Mesenchymal stem cell (in vitro differentiated cells and primary cell): ENCODE measurements at regions not wholly inside any gene's neighbourhood (a gene's known extent, or its start where the extent isn't known, plus 50 kb on each side); places are given as distances from the start of the nearest gene placed in this dataset.

Experiments
- DNase-seq: peaks from one replicate; pipeline ENCODE4 v3.0.0-alpha.2; 2013
- H2AFZ ChIP-seq: one replicate; pipeline ENCODE4 v1.6.1; 2013; ENCODE audit warnings: low read depth, mild to moderate bottlenecking, control low read depth, inconsistent platforms, low read length, moderate library complexity
- H2AK5ac ChIP-seq: 2 replicates; pipeline ENCODE4 v1.6.1; 2013; ENCODE audit warnings: low read length, moderate library complexity, mild to moderate bottlenecking, inconsistent platforms; ENCODE audit not compliant: severe bottlenecking
- H2BK120ac ChIP-seq: one replicate; pipeline ENCODE4 v1.6.1; 2013; ENCODE audit warnings: low read depth, mild to moderate bottlenecking, inconsistent platforms, low read length, moderate library complexity
- H2BK12ac ChIP-seq, 2 experiments: one replicate each; pipeline ENCODE4 v1.6.1; 2013; ENCODE audit warnings: inconsistent platforms in 2 of 2, low read length in 2 of 2, mild to moderate bottlenecking in 2 of 2, moderate library complexity in 2 of 2, control low read depth in 1 of 2
- H2BK15ac ChIP-seq: one replicate; pipeline ENCODE4 v1.6.1; 2013; ENCODE audit warnings: mild to moderate bottlenecking, low read depth, inconsistent platforms; ENCODE audit not compliant: poor library complexity, severe bottlenecking
- H2BK5ac ChIP-seq: 2 replicates; pipeline ENCODE4 v1.6.1; 2013; ENCODE audit warnings: low read depth, mild to moderate bottlenecking, low read length, control low read depth, inconsistent platforms; ENCODE audit not compliant: poor library complexity, severe bottlenecking
- H3K14ac ChIP-seq, 2 experiments: one replicate each; pipeline ENCODE4 v1.6.1; 2013; ENCODE audit warnings: inconsistent platforms in 2 of 2, low read length in 2 of 2, control low read depth in 1 of 2, mild to moderate bottlenecking in 1 of 2, moderate library complexity in 1 of 2
- H3K18ac ChIP-seq, 2 experiments: one replicate each; pipeline ENCODE4 v1.6.1; 2013; ENCODE audit warnings: inconsistent platforms in 2 of 2, low read length in 2 of 2, control low read depth in 1 of 2, low read depth in 1 of 2, mild to moderate bottlenecking in 1 of 2
- H3K23ac ChIP-seq, 2 experiments: one replicate each; pipeline ENCODE4 v1.6.1; 2013; ENCODE audit warnings: inconsistent platforms in 2 of 2, low read length in 2 of 2, mild to moderate bottlenecking in 2 of 2, moderate library complexity in 2 of 2, control low read depth in 1 of 2
- H3K27ac ChIP-seq: 2 replicates; pipeline ENCODE4 v1.5.1; 2013; ENCODE audit warnings: mild to moderate bottlenecking, moderate library complexity, low read length, control low read depth, inconsistent platforms; ENCODE audit not compliant: poor library complexity, severe bottlenecking
- H3K27me3 ChIP-seq, 2 experiments: 2 replicates each; pipeline versions ENCODE4 v1.6.1 to v1.7.0; 2013; ENCODE audit warnings: low read length in 2 of 2, mild to moderate bottlenecking in 2 of 2, moderate library complexity in 2 of 2, control low read depth in 1 of 2, inconsistent platforms in 1 of 2; ENCODE audit not compliant: control insufficient read depth in 1 of 2, insufficient read depth in 1 of 2
- H3K36me3 ChIP-seq, 2 experiments: 2 replicates each; pipeline versions ENCODE4 v1.6.1 to v1.7.0; 2013; ENCODE audit warnings: low read length in 2 of 2, control low read depth in 1 of 2, inconsistent platforms in 1 of 2, low read depth in 1 of 2, mild to moderate bottlenecking in 1 of 2; ENCODE audit not compliant: insufficient read depth in 2 of 2, control insufficient read depth in 1 of 2
- H3K4ac ChIP-seq, 2 experiments: one replicate each; pipeline ENCODE4 v1.6.1; 2013; ENCODE audit warnings: inconsistent platforms in 2 of 2, low read length in 2 of 2, mild to moderate bottlenecking in 2 of 2, moderate library complexity in 2 of 2, control low read depth in 1 of 2, low read depth in 1 of 2
- H3K4me1 ChIP-seq: 2 replicates; pipeline ENCODE4 v1.6.1; 2013; ENCODE audit warnings: low read depth, low read length, control low read depth; ENCODE audit not compliant: control insufficient read depth, insufficient read depth
- H3K4me2 ChIP-seq: 2 replicates; pipeline ENCODE4 v1.6.1; 2013; ENCODE audit warnings: low read length, mild to moderate bottlenecking, inconsistent platforms; ENCODE audit not compliant: poor library complexity, severe bottlenecking
- H3K4me3 ChIP-seq, 2 experiments: 2 replicates each; pipeline versions ENCODE4 v1.5.1 to v1.7.0; 2013; ENCODE audit warnings: low read length in 2 of 2, mild to moderate bottlenecking in 2 of 2, control low read depth in 1 of 2, low read depth in 1 of 2; ENCODE audit not compliant: insufficient read depth in 1 of 2
- H3K79me1 ChIP-seq: replicated peaks from 2 replicates; pipeline ENCODE4 v1.6.1; 2013; ENCODE audit warnings: mild to moderate bottlenecking, control low read depth, low read length, inconsistent platforms; ENCODE audit not compliant: poor library complexity, severe bottlenecking
- H3K9ac ChIP-seq: 2 replicates; pipeline ENCODE4 v1.7.0; 2013; ENCODE audit warnings: mild to moderate bottlenecking, low read length, moderate library complexity
- H3K9me3 ChIP-seq: 2 replicates; pipeline ENCODE4 v1.7.0; 2013; ENCODE audit warnings: mild to moderate bottlenecking, low read length; ENCODE audit not compliant: control insufficient read depth
- H4K8ac ChIP-seq: one replicate; pipeline ENCODE4 v1.6.1; 2013; ENCODE audit warnings: inconsistent platforms, mild to moderate bottlenecking, low read length, moderate library complexity
- H4K91ac ChIP-seq: one replicate; pipeline ENCODE4 v1.6.1; 2013; ENCODE audit warnings: mild to moderate bottlenecking, low read length, inconsistent platforms
- WGBS: methylation state at CpG from one replicate; pipeline ENCODE4 v1.1.7; 2013; ENCODE audit warnings: mixed read lengths; 5-methylcytosine and 5-hydroxymethylcytosine counted together

GRCh38 chr7:131618391-131618790 lies 62.0 kb upstream of the PODXL start:
- no peak overlapping the region for H3K14ac ChIP-seq
- H4K91ac ChIP-seq, result no peak overlapping the region
- no peak overlapping the region for H3K23ac ChIP-seq
- no peak overlapping the region for H3K9ac ChIP-seq
- no peak overlapping the region for H2AFZ ChIP-seq
- no peak overlapping the region for H2AK5ac ChIP-seq
- no peak overlapping the region for H2BK12ac ChIP-seq
- H2BK15ac ChIP-seq, result no peak overlapping the region
- peaks cover 19% of the 10 kb centered on the region for H3K4me1 ChIP-seq
- WGBS, result 37% methylated on average over 5 of the region's 5 CpGs
- no peaks in the 10 kb centered on the region for H3K36me3 ChIP-seq
- no peak overlapping the region for H3K4ac ChIP-seq
- no peak overlapping the region for H2BK120ac ChIP-seq
- no peak overlapping the region for H3K4me3 ChIP-seq
- H4K8ac ChIP-seq, result no peak overlapping the region
- H2BK5ac ChIP-seq, result no peak overlapping the region
- no peaks in the 10 kb centered on the region for H3K9me3 ChIP-seq
- H3K4me2 ChIP-seq, result no peak overlapping the region
- no peak overlapping the region for H3K27ac ChIP-seq
- peak; percentile 56 for DNase-seq
- H3K18ac ChIP-seq, result no peak overlapping the region
- H3K27me3 ChIP-seq, result no peaks in the 10 kb centered on the region
- H3K79me1 ChIP-seq, result no peaks in the 10 kb centered on the region

GRCh38 chr7:131616487-131617200 lies 60.2 kb upstream of the PODXL start:
- no peak overlapping the region for H2BK15ac ChIP-seq
- H2AK5ac ChIP-seq, result no peak overlapping the region
- peaks cover 17% of the 10 kb centered on the region for H3K4me1 ChIP-seq
- H3K79me1 ChIP-seq, result no peaks in the 10 kb centered on the region
- H3K14ac ChIP-seq, result peak overlapping the region in 1 of 2 experiments; percentile 44
- no peak overlapping the region for H3K27ac ChIP-seq
- H3K4me2 ChIP-seq, result no peak overlapping the region
- no peaks in the 10 kb centered on the region for H3K27me3 ChIP-seq
- H4K91ac ChIP-seq, result no peak overlapping the region
- no peaks in the 10 kb centered on the region for H3K9me3 ChIP-seq
- H3K23ac ChIP-seq, result no peak overlapping the region
- WGBS, result 90% methylated on average over 8 of the region's 8 CpGs
- H2BK5ac ChIP-seq, result no peak overlapping the region
- H2BK12ac ChIP-seq, result no peak overlapping the region
- H2BK120ac ChIP-seq, result no peak overlapping the region
- no peak overlapping the region for H3K4me3 ChIP-seq
- no peak overlapping the region for H4K8ac ChIP-seq
- H3K4ac ChIP-seq, result no peak overlapping the region
- no peak overlapping the region for H3K18ac ChIP-seq
- H2AFZ ChIP-seq, result no peak overlapping the region
- no peak for DNase-seq
- no peaks in the 10 kb centered on the region for H3K36me3 ChIP-seq
- H3K9ac ChIP-seq, result no peak overlapping the region

- no peak overlapping the region for H3K4ac ChIP-seq
- H4K8ac ChIP-seq, result no peak overlapping the region
- H2BK120ac ChIP-seq, result no peak overlapping the region
- H3K27me3 ChIP-seq, result no peaks in the 10 kb centered on the region
- H2AFZ ChIP-seq, result no peak overlapping the region
- H3K4me1 ChIP-seq, result no peaks in the 10 kb centered on the region
- DNase-seq, result no peak
- WGBS, result 82% methylated on average over 7 of the region's 7 CpGs
- no peak overlapping the region for H2AK5ac ChIP-seq
- no peaks in the 10 kb centered on the region for H3K9me3 ChIP-seq
- H4K91ac ChIP-seq, result no peak overlapping the region
- no peak overlapping the region for H3K18ac ChIP-seq
- H3K23ac ChIP-seq, result no peak overlapping the region
- H3K4me3 ChIP-seq, result no peak overlapping the region
- H2BK5ac ChIP-seq, result no peak overlapping the region
- H3K4me2 ChIP-seq, result no peak overlapping the region
- H3K79me1 ChIP-seq, result no peaks in the 10 kb centered on the region
- no peak overlapping the region for H3K14ac ChIP-seq
- H3K9ac ChIP-seq, result no peak overlapping the region
- no peak overlapping the region for H2BK12ac ChIP-seq
- no peak overlapping the region for H3K27ac ChIP-seq
- no peaks in the 10 kb centered on the region for H3K36me3 ChIP-seq
- no peak overlapping the region for H2BK15ac ChIP-seq
These were observed 57.5 kb upstream of the PODXL start for GRCh38 chr7:131613909-131614308.

- H3K18ac ChIP-seq, result no peak overlapping the region
- H2BK12ac ChIP-seq, result no peak overlapping the region
- no peak overlapping the region for H3K4me2 ChIP-seq
- H3K4me3 ChIP-seq, result no peak overlapping the region
- H3K27ac ChIP-seq, result no peak overlapping the region
- H3K23ac ChIP-seq, result no peak overlapping the region
- H3K9me3 ChIP-seq, result no peaks in the 10 kb centered on the region
- no peak overlapping the region for H4K8ac ChIP-seq
- H2AFZ ChIP-seq, result no peak overlapping the region
- H2BK120ac ChIP-seq, result no peak overlapping the region
- no peak overlapping the region for H4K91ac ChIP-seq
- H3K4ac ChIP-seq, result no peak overlapping the region
- H3K79me1 ChIP-seq, result no peaks in the 10 kb centered on the region
- H2AK5ac ChIP-seq, result no peak overlapping the region
- no peak for DNase-seq
- H2BK15ac ChIP-seq, result no peak overlapping the region
- no peak overlapping the region for H2BK5ac ChIP-seq
- 70% methylated on average over 4 of the region's 5 CpGs for WGBS
- H3K4me1 ChIP-seq, result peaks cover 3% of the 10 kb centered on the region
- H3K14ac ChIP-seq, result no peak overlapping the region
- H3K9ac ChIP-seq, result no peak overlapping the region
- H3K27me3 ChIP-seq, result peaks cover 0 to 23% of the 10 kb centered on the region in 2 experiments
- no peaks in the 10 kb centered on the region for H3K36me3 ChIP-seq
These were observed 53.6 kb upstream of the PODXL start for GRCh38 chr7:131610007-131610406.
